Tibial nerve (tissue), 4 donors: ENCODE measurements at regions not wholly inside any gene's neighbourhood (a gene's known extent, or its start where the extent isn't known, plus 50 kb on each side); places are given as distances from the start of the nearest gene placed in this dataset.

ENCODE experiments used
- DNase-seq, 2 donors: peaks; one replicate each; pipeline ENCODE4 v3.0.0-alpha.2; 2019; ENCODE audit warnings: low spot score in 2 of 2
- H3K27ac ChIP-seq, 4 donors: fragments of 200-600 bp; sonication (generic) in 3 of 4; one replicate each; pipeline ENCODE4 v1.5.1; 2017 to 2019; ENCODE audit warnings: mild to moderate bottlenecking in 1 of 4
- H3K27me3 ChIP-seq, 2 donors: fragments of 200-600 bp; sonication (generic) in 1 of 2; one replicate each; pipeline versions ENCODE4 v1.5.1 to v1.6.0; 2017 to 2019
- H3K36me3 ChIP-seq, 3 donors: fragments of 200-600 bp; sonication (generic); one replicate each; pipeline ENCODE4 v1.5.1; 2018 to 2019
- H3K4me1 ChIP-seq, 4 donors: fragments of 200-600 bp; sonication (generic) in 3 of 4; one replicate each; pipeline ENCODE4 v1.5.1; 2017 to 2019
- H3K4me3 ChIP-seq, 4 donors: fragments of 200-600 bp; sonication (generic) in 3 of 4; one replicate each; pipeline ENCODE4 v1.5.1; 2017 to 2019; ENCODE audit warnings: mild to moderate bottlenecking in 1 of 4, moderate library complexity in 1 of 4
- H3K9me3 ChIP-seq, 4 donors: fragments of 200-600 bp; sonication (generic) in 3 of 4; one replicate each; pipeline ENCODE4 v1.5.1; 2017 to 2019
- CTCF ChIP-seq, 5 experiments: fragments of 200-600 bp in 3 of 5; fragments of 450-650 bp in 2 of 5; sonication (generic) in 3 of 5; IDR thresholded peaks; one replicate each; pipeline ENCODE4 v1.5.1; 2016 to 2019; ENCODE audit warnings: antibody characterized with exemption in 5 of 5, mild to moderate bottlenecking in 3 of 5, moderate library complexity in 2 of 5
- EP300 ChIP-seq, 2 donors: sonication (generic); formaldehyde crosslinking; IDR thresholded peaks; one replicate each; pipeline ENCODE4 v1.6.1; 2017; ENCODE audit warnings: antibody characterized with exemption in 2 of 2, mild to moderate bottlenecking in 1 of 2
- POLR2A ChIP-seq, 2 donors: fragments of 450-650 bp; IDR thresholded peaks; one replicate each; pipeline ENCODE4 v1.6.1; 2017; ENCODE audit warnings: antibody characterized with exemption in 2 of 2, mild to moderate bottlenecking in 2 of 2, moderate library complexity in 2 of 2
- WGBS, 2 donors: methylation state at CpG; one replicate each; pipeline ENCODE4 v1.1.5; 2018; 5-methylcytosine and 5-hydroxymethylcytosine counted together

DNA sequence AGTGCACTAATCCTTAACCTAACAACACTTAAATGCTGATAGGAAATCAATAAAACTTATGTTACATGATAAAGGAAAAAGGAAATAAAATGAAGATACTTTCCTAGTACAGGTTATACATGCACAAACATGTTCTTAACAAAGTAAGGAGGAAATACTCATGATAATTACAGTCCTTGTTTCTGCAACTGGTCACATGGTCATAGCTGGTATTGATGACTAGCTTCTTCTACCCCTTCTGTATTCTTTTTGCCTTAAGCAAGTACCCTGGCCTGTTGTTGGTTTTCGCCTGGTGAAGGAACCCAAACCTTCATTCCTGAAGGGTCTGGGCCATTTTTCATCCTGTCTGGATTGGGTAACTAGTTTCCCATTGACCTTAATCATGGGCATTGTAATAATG, 93.7 kb upstream of the FBN2 start:
- H3K4me3 ChIP-seq = no peak overlapping the region
- no peaks in the 10 kb centered on the region for H3K9me3 ChIP-seq
- TF ChIP-seq EP300 (IDR thresholded peaks at IDR 0.05) (no peak), POLR2A (IDR thresholded peaks at IDR 0.05) (no peak), CTCF (IDR thresholded peaks at IDR 0.05) (no peak)
- 96 to 97% methylated on average over 1 of the region's 1 CpG for WGBS, 2 donors
- no peaks in the 10 kb centered on the region for H3K36me3 ChIP-seq
- DNase-seq = no peak
- no peak overlapping the region for H3K27ac ChIP-seq
- H3K4me1 ChIP-seq = no peaks in the 10 kb centered on the region
- H3K27me3 ChIP-seq = no peaks in the 10 kb centered on the region

DNA sequence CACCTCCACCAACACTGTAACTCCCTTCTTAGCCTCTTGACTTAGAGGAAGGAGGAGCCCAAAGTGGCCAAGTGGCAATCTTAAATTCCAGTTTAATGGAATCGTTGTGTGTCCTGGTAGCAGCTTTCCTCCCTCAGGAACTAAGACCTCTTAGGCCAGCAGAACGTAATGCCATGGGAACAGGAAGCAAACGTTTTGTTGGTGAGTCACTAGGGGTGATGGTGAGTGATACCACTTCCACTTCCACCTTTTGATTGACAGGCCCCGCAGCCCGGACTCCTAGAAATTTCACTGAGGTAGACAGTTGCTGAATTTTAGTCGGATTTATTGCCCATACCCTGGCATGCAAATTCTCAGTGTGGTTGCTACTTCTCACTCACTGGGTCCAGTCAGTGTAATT, 94.2 kb upstream of the FBN2 start:
- H3K9me3 ChIP-seq = no peaks in the 10 kb centered on the region
- H3K27ac ChIP-seq = no peak overlapping the region
- H3K27me3 ChIP-seq = no peaks in the 10 kb centered on the region
- no peak for DNase-seq
- H3K36me3 ChIP-seq = no peaks in the 10 kb centered on the region
- TF ChIP-seq CTCF (IDR thresholded peaks at IDR 0.05) (no peak), POLR2A (IDR thresholded peaks at IDR 0.05) (no peak), EP300 (IDR thresholded peaks at IDR 0.05) (no peak)
- peaks cover 0 to 1% (median 0%) of the 10 kb centered on the region in 4 donors for H3K4me1 ChIP-seq
- no peak overlapping the region for H3K4me3 ChIP-seq
- WGBS, 2 donors = 74 to 81% methylated on average over 6 of the region's 6 CpGs

DNA sequence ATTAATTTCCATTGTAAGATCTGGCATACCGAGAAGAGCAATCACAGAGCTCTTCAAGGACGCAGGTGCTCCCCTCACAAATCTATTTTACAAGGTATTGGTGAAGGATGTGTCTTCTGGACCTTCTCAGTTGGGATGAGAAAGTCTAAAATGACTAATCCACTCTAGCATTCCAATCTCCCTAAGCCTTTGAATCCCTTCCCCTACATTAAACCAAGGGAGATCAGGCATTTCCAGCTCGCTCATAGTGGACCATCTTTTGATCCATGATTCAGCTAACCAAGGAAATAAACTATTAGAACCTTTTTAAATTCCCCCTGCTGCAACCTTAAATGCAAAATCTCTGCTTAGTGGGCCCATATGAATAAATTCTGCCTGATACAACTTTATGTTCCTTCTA, 95.9 kb upstream of the FBN2 start:
- peaks cover 0 to 6% (median 0%) of the 10 kb centered on the region in 4 donors for H3K4me1 ChIP-seq
- DNase-seq = no peak
- TF ChIP-seq EP300 (IDR thresholded peaks at IDR 0.05) = no peak
- TF ChIP-seq CTCF (IDR thresholded peaks at IDR 0.05) = no peak
- TF ChIP-seq POLR2A (IDR thresholded peaks at IDR 0.05) = no peak
- no peaks in the 10 kb centered on the region for H3K27me3 ChIP-seq
- H3K36me3 ChIP-seq = no peaks in the 10 kb centered on the region
- no peak overlapping the region for H3K4me3 ChIP-seq
- H3K27ac ChIP-seq = no peak overlapping the region
- 92 to 95% methylated on average over 3 of the region's 3 CpGs for WGBS, 2 donors
- H3K9me3 ChIP-seq = no peaks in the 10 kb centered on the region

DNA sequence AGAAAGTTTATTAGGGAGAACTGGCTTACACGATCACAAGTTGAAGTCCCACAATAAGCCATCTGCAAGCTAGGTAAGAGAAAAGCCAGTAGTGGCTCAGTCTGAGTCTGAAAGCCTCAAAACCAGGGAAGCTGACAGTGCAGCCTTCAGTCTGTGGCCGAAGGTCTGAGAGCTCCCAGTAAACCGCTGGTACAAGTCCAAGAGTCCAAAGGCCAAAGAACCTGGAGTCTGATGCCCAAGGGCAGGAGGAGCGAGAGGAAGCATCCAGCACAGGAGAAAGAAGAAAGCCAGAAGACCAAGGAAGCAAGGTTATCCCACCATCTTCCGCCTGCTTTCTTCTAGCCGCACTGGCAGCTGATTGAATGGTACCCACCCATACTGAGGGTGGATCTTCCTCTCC, 97.3 kb upstream of the FBN2 start:
- no peak overlapping the region for H3K4me3 ChIP-seq
- no peaks in the 10 kb centered on the region for H3K9me3 ChIP-seq
- DNase-seq = no peak
- H3K4me1 ChIP-seq = peaks cover 0 to 6% (median 0%) of the 10 kb centered on the region in 4 donors
- 90 to 94% methylated on average over 6 of the region's 6 CpGs for WGBS, 2 donors
- no peaks in the 10 kb centered on the region for H3K36me3 ChIP-seq
- TF ChIP-seq CTCF (IDR thresholded peaks at IDR 0.05) (no peak), EP300 (IDR thresholded peaks at IDR 0.05) (no peak), POLR2A (IDR thresholded peaks at IDR 0.05) (no peak)
- no peak overlapping the region for H3K27ac ChIP-seq
- H3K27me3 ChIP-seq = no peaks in the 10 kb centered on the region

GRCh38 chr5:128636361-128636760, 98.3 kb upstream of the FBN2 start:
- TF ChIP-seq POLR2A (IDR thresholded peaks at IDR 0.05) (no peak), CTCF (IDR thresholded peaks at IDR 0.05) (no peak), EP300 (IDR thresholded peaks at IDR 0.05) (no peak)
- no peak overlapping the region for H3K4me3 ChIP-seq
- no peak for DNase-seq
- H3K4me1 ChIP-seq = peaks cover 0 to 6% (median 0%) of the 10 kb centered on the region in 4 donors
- no peaks in the 10 kb centered on the region for H3K36me3 ChIP-seq
- WGBS, 2 donors = 91 to 100% methylated on average over 1 of the region's 1 CpG
- H3K27ac ChIP-seq = no peak overlapping the region
- H3K9me3 ChIP-seq = no peaks in the 10 kb centered on the region
- no peaks in the 10 kb centered on the region for H3K27me3 ChIP-seq
